NCI-H2107 treated with DMSO at 0.1 percent for 48 hours (cell line): ENCODE measurements at regions not wholly inside any gene's neighbourhood (a gene's known extent, or its start where the extent isn't known, plus 50 kb on each side); places are given as distances from the start of the nearest gene placed in this dataset.
"Not testable (repeated sequence)": the region's sequence is repeated elsewhere in the genome, so short reads cannot be mapped to it uniquely, and the experiment has no call there.

Experiments
- DNase-seq: peaks from one replicate; lab custom pipeline; 2025; ENCODE audit not compliant: unreplicated experiment; lab: John Stamatoyannopoulos, UW

DNA sequence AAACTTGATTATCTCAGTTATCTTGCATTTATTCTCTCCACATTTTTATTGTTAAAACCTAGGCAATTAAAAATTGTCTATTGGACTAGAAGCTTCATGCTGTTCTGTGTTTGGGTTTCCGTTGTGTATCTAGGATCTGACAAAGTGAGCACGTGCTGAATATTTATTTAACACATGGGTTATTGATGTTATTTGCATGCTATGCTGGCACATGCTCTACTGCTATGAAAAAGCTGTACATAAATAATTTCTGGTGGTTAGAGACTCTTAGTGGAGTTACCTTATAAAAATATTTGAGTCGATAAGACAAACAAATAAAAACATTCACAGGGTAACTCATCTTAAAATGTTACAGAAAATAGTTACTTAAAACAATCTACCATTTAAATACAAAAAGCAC lies 1769.7 kb downstream of the MRPL39 start:
- no peak for DNase-seq

DNA sequence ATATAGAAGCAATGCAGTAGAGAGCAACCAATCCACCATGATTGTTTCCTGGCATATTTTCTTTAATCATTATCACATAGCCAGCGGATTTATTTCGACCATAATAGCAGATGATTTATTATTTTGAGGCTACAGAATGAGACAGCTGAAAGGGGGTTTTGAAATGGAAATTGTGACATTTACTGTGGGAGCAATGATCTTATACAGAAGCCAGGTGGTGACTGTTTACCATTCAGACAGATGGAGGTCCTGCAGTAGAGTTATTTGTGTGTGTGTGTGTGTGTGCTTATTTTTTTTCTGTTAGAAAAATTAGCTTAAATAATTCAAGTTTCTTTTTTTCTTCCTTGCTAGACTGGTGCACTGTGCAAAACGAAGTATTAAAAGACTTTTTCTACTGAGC lies 1784.5 kb downstream of the MRPL39 start:
- no peak for DNase-seq

DNA sequence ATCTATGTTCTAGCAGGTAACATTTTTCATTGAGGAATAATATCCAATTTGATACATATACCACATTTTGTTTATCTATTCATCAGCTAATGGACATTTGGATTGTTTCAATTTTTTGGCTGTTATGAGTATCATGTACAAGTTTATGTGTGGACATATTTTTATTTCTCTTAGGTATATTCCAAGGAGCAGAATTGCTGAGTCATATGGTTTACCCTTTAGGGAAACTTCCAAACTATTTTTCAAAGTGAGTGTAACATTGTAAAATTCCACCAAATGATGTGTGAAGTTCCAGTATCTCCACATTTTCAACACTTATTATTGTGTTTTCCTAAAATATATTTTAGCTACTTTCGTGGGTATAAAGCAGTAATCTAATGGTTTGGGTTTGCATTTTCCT lies 1789.9 kb downstream of the MRPL39 start:
- DNase-seq: no peak

DNA sequence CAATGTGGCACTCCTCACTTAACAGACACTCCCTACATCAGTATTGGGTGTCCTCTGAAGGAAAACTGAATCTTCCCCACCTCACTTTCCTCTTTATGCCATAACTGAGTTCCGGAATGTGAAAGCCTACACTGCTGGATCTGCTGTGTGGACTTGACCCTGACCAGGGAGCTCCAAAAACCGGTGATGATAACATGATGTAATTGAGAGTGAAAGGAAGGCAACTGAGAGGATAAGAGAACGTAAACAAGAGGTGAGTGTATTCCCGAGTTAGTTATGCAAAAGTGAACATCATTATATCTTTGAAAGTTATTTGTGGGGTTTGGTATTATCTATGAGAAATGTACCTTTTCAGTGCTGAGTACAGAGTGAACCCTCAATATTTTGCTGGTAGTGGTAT lies 1794.8 kb downstream of the MRPL39 start:
- no peak for DNase-seq

DNA sequence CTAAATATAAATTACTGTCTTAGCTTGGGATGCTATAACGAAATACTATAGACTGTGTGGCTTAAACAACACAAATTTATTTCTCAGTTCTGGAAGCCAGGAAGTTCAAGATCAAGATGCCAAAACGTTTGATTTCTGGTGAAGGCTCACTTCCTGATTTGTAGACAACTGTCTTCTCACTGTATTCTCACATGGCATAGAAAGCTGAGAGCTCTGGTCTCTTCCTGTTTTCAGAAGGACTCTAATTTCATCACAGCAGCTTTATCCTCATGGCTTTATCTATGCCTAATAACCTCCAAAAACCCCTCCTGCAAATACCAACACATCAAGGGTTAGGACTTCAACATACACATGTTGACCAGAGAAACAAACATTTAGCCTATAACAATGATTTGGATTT lies 1795.5 kb downstream of the MRPL39 start:
- no peak for DNase-seq

DNA sequence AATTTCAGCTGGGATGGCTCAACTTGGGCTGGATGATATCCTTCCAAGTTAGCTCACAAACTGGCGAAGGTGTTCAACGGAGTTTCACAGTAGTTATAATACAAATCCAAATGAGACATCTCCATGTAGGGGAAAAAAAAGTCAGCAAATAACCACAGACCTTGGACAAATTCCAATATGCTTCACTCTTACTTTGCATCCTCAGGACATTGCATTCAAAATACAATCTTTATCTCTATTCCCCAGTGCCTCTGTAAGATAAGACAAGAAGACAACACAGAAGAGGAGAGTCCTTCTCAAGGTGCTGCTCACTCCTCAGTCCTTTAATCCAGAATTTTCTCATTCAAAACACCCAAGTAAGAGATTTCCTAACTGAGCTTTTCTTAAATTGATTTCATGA lies 1797.7 kb downstream of the MRPL39 start:
- DNase-seq: no peak

DNA sequence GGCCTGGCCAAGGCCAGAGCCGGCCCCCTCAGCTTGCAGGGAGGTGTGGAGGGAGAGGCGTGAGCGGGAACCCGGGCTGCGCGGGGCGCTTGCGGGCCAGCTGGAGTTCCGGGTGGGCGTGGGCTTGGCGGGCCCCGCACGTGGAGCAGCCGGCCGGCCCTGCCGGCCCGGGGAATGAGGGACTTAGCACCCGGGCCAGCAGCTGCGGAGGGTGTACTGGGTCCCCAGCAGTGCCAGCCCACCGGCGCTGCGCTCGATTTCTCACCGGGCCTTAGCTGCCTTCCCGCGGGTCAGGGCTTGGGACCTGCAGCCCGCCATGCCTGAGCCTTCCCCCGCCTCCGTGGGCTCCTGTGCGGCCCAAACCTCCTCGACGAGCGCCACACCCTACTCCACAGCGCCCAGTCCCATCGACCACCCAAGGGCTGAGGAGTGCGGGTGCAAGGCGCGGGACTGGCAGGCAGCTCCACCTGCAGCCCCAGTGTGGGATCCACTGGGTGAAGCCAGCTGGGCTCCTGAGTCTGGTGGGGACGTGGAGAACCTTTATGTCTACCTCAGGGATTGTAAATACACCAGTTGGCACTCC lies 1800.2 kb downstream of the MRPL39 start:
- DNase-seq: not testable (repeated sequence)

DNA sequence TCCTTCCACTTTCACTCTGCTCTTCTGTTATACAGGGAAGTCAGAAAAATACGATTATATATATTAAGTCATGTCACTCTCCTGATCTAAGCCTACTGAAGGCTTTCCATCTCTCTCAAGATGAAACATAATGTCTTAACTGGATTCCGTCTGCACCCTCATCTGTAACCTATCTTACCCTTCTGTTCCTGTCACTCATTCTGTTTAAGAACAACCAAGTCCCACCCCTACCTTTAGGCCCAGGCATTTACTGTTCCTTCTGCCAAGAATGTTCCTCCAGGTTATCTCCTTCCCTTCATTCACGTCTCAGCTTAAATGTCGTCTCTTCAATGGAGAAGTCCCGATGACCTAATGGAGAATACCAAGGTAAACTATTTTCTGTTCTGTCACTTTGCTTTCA lies 1802.4 kb downstream of the MRPL39 start:
- DNase-seq: no peak

DNA sequence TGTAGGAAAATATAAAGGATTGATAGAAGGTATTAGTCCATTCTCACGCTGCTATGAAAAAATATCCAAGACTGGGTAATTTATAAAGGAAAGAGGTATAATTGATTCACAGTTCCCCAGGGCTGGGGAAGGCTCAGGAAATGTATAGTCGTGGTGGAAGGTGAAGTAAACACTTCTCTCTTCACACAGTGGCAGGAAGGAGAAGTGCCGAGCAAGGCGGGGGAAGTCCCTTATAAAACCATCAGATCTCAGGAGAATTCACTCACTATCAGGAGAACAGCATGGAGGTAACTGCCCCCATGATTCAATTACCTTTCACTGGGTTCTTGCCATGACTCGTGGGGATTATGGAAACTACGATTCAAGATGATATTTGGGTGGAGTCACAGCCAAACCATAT lies 1806.0 kb downstream of the MRPL39 start:
- DNase-seq: no peak

DNA sequence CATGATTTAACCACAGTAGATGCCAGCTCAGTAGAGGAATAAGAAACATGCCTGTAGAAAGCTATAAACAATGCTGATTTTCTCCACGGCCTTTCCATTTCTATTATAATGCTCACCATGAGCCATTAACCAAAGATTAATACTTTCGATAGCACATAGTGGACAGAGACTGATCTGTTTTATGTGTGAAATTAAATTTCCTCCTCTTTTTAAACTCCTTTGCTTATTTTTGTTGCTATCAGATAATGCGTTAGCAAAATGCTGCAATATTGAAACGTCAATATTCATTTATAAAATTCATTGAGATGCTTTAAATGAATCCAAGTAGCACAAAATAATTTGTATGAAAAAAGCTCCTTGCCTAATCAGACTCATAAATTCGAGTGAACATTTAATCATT lies 1807.9 kb downstream of the MRPL39 start:
- DNase-seq: no peak

DNA sequence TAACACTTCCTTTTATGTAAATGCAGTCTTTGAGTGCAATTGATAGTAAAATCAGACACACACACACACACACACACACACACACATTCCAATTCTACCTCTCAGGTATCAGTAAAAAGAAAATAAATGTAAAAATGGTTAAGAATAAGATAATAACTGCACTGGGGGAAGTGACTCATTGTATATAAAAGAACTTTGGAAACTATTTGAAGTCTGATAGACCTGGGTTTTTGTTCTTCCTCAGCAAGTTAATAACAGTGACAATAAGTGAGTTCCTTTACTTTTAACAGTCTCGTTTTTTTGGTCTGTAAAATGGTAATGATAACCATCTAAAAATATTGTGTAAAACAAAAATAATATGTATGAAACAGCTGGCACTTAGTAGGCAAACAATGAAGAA lies 1815.0 kb downstream of the MRPL39 start:
- no peak for DNase-seq

DNA sequence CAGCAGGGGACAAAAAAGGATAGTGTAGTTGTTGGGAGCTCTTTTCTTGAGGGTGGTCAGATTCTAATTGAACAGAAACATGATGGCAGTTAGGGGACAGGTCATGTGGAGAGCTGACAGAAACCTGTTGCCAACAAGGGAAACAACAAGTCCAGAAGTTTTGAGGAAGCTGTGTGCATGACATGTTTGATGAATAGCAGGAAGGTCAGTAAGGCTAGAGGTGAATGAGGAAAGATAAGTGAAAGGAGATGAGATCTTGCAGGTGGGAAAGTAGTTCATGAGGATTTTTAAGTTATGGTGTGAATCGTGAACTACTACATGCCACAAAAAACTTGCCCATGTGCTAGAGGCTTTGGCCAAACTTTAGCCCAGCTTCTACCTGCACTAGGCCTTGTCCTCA lies 1817.4 kb downstream of the MRPL39 start:
- no peak for DNase-seq

DNA sequence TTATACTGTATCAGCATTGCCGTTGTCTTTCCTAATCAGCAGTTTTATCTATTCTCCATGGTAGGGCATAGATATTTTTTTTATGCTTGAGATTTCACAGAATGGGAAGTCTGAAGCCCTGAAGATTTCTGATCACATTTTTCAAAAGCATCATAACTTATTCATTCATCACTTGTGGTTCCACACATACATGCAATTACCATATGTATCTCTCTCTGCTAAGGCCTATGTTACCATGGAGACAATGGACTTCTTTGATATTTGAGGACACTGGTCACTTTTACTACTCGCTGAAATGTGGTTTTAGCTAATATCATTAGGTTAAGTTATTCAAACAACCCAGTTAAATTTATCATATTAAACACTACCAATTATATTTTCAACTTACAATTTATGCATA lies 1827.0 kb downstream of the MRPL39 start:
- no peak for DNase-seq

DNA sequence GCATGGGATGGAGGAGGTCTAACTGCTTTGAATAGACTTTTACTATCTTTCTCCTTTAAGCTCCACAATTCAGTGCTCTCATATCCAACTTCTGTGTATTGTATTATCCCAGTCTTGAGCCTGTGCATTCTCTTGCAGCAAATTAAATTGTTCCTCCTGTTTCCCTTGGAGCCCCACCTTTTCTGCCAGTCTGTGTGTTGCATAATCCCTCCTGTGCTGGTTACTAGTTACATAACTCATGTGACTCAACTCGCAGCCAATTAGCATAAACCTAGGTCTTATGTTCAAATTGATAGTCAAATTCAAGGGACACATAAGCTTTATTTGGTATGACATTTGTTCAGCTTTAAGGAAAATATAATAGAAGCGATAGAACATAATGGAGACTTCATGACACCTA lies 1863.5 kb downstream of the MRPL39 start:
- DNase-seq: no peak

DNA sequence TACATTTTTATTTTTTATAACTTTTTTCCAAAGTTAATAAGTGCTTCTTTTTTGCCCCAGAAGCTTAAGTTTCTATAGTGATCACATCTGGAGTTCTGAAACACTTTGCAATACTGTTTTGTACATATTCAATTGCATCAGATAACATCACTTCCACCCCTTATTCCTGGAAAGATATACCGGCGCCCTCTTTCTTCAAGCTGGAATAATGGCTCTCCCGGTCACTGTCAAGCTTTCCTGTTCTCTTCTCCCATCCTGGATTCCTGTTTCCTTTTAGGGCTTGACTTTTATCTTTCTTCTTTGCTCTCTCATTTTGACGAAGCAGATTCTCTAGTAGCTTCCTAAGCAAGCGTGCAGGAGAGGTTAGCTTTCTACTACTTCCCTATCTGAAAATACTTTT lies 1866.8 kb downstream of the MRPL39 start:
- no peak for DNase-seq

DNA sequence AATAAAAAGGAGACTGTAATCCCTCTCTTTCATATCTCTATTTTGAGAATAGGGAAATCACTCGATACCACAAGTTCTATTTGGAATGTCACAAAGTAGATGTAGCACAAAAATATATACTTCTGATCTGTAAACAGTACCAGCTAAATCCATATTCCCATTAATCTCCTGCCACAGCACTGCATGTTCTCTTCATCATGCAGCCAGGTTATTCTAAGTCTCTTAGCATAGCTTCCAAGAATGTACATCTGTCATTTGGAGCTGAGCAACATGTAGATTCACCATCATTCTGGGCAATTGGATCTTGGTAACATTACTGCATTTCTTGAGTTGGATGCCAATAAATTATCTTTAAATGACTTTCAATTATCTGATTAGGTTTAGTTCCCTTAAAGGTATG lies 1874.5 kb downstream of the MRPL39 start:
- no peak for DNase-seq

DNA sequence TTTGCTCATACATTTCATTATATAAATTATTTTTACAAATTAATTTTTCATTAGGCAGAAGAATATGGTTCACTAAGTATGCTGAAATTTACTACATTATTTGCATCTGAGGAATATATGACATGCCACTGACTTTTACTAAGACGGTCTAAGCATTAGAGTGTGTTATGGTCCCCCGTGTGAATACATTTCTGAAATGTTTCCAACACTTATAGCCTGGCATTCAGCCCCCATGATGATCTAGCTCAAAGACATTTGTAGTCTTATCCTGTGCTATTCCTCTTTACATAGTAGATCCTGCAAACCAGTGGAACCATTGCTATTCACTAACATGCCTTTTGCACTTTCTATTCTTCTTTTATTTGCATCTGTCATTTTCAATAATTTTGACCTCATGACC lies 1878.0 kb downstream of the MRPL39 start:
- no peak for DNase-seq

DNA sequence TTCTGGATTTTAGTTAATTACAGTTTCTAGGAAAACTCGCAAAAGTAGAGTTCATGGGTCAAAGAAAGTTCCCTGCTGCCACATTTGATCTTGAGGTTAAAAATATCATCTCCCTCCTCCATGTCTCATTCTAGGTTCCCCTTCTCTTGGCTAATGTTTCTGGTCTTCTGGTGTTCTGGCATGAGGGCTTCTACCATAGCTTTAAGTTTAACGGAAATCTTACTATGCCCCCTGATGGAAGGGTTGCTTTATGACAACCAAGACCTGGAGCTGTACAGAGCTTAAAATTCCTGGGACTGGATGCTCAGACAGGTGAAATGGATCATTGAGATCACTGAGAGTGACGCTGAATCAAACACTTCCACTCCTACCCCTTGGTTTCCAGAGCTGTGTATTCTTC lies 1881.7 kb downstream of the MRPL39 start:
- DNase-seq: no peak

DNA sequence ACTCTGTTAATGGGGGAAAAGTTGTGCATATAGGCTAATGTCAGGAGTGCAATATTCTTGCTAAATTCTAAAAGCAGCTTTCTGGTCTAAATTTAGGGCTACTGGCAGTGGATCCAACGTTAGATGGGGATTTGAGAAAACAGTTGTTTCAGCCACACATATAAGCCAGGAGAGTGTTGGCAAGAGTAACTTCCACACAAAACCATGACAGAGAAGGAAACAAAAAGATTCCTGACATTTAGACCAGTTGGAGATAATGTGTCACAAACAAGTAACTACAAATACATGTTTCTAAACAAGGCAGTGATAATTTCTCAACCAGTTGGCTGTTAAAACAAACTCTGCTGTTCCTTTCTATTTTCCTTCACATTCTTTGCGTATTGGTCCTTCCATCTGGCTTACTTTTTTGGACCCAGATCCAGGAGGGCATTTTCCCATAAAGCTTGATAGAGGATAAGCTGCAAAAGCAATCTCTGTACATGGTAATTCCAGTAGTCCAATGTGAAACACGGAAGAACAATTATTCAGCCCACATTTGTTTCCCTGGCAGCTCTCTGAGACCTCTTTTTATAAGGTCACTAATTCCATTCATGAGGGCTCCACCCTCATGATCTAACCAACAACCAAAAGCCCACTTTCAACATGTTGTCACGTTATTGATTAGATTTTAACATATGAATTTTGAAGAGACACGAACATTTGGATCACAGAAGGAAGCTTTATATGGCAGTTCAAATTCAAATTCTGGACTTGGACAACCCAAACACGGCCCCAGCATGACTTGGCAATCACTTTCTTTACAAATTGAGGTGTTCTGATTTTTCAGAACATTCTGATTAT lies 1888.6 kb downstream of the MRPL39 start:
- no peak for DNase-seq

DNA sequence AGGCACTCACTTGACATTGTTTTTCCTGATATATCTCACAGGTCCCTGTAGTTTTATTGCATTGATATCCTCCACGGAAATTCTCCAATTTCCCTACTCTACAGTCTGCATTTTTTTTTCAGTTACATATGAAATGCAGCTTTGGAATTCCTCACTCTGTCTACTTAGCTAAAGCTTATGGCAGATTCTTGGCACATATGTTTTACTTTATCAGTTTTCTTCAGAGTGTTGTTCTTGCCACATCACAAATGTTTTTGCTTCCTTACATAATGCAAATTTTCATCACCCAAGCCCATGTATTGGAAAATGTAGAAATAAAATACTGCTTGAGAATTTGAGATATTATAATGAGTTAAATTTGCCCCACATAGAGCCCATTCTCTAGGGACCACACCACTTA lies 1895.1 kb downstream of the MRPL39 start:
- no peak for DNase-seq

DNA sequence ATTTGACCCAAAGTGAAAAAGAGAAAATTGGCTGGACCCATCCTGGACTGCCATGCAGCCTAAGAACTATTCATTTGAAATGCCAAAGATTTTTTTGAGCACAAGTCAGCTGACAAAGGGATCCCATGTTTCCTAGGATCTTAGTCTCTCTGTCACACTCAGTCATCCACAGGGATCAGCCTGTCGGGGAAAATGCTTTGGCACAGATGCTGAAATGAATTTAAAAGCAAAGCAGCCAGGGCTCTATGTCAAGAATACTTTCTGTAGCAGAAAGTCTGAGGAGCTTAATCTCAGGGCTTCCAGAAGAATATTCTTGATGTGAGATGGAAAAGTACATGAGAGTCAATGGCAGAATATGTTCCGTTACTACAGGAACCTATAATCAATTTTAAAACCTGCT lies 1900.8 kb downstream of the MRPL39 start:
- DNase-seq: no peak

DNA sequence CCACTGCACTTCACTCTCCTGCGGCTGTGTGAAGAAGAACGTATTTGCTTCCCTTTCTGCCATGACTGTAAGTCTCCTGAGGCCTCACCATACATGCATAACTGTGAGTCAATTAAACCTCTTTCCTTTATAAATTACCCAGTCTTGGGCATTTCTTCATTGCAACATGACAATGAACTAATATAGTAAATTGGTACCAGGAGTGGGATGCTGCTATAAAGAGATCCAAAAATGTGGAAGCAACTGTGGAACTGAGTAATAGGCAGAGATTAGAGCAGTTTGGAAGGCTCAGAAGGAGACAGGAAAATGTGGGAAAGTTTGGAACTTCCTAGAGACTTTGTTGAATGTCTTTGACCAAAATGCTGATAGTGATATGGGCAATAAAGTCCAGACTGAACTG lies 1907.9 kb downstream of the MRPL39 start:
- DNase-seq: no peak

DNA sequence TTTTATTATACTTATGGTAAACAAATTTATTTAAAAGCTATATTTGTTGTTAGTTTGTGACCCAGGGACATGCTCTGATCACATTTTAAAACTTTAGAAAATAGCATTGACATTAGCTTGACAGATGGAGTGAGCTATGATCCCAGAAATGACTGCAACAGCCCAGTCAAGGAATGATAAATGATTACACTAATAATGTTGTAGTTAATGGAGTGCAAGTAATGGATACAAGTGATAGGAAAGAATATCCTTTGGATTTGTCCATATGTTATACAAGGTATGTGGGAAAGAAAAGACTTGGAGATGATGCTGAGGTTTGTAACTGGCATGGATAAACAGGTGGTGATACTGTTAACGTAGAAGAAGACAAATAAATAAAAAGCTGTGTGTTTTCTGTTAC lies 1908.7 kb downstream of the MRPL39 start:
- DNase-seq: no peak
